HG02870 (cell line): ENCODE measurements at regions not wholly inside any gene's neighbourhood (a gene's known extent, or its start where the extent isn't known, plus 50 kb on each side); places are given as distances from the start of the nearest gene placed in this dataset.

ENCODE experiments used
- ATAC-seq: cut with Tn5 transposase; IDR thresholded peaks from one replicate; pipeline ENCODE4 v1.9.1; 2021; ENCODE audit warnings: mild to moderate bottlenecking, moderate library complexity; ENCODE audit not compliant: unreplicated experiment

GRCh38 chr4:42328978-42329377, 68.3 kb upstream of the SHISA3 start:
- ATAC-seq: no peak

DNA sequence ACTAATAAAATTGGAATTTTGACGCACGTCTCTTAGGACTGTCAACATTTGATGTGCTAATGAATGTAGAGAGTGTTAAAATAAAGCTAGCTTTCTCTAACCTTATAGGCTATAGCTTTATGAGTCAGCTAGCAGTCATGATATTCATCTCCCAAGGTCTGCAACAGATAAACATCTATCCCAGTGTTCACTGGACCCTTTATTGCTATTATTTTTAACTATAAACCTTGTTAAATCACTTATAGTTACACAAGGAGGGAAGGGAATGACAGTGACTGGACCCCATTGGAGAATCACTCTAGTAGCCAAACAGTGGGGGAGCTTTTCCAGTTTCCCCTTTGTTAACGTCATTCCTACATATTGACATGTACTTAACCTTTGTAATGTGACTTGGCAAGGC, 67.9 kb upstream of the SHISA3 start:
- no peak for ATAC-seq

- ATAC-seq: no peak
Measured at GRCh38 chr4:42330002-42330592, 67.2 kb upstream of the SHISA3 start.

- no peak for ATAC-seq
Measured at GRCh38 chr4:42331040-42331439, 66.2 kb upstream of the SHISA3 start.

- peak; percentile 53 for ATAC-seq
Measured at GRCh38 chr4:42331914-42332368, 65.3 kb upstream of the SHISA3 start.

DNA sequence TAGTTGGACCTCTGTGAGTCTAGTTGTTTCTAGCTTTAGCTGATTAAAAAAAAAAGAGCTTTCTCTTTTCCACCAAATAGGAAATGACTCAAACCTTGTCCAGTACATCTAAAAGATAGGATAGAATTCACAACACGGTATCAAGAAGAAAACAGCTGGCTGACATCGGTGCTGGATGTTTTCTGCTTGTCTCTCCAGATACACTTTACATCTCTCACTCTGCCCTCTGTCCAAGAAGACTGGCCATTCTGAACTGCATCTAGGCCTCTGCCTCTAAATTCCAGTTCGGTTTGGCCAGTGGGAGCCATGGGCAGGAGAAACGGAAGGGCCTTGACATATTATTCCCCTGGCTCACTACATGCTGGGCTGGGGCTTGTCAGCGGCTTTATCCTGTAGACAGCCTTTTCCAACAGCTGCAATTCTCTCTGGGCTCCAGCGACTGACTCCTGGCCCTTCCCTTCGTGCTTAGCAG, 57.3 kb upstream of the SHISA3 start:
- no peak for ATAC-seq

- no peak for ATAC-seq
Measured at GRCh38 chr4:42341518-42342026, 55.7 kb upstream of the SHISA3 start.

- ATAC-seq: no peak
Measured at GRCh38 chr4:42342459-42342858, 54.8 kb upstream of the SHISA3 start.

GRCh38 chr4:42344309-42344708, 53.0 kb upstream of the SHISA3 start:
- peak; percentile 70 for ATAC-seq

- no peak for ATAC-seq
Measured at GRCh38 chr4:42344749-42345148, 52.5 kb upstream of the SHISA3 start.

DNA sequence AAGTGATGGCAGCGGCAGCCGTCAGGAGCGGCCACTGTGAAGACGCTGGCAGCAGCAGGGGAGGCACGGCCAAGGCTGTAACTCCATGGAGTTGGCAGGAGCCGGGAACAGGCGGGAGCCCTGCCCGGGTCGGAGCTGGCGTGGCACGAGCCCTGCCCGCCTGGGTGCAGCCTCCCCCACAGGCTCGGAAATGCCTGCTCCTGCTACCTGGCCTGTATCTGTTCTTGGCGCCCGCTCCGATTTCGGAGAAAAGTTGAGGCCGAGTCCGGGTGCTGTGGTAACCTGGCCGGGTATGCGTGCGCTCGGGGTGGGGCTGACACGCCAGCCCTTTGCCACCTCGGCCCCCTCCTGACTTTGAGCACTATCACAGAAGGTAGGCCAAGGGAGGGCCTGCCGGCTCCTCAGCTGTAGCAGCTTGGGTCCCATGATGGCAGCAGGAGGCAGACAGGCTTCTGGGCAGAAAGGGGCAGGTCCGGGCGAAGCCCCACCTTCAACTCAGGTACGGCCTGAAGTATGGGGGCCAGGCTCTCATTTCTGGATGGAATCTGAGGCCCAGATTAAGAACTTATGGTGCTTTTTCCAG, 51.2 kb upstream of the SHISA3 start:
- no peak for ATAC-seq

- ATAC-seq: no peak
Measured at GRCh38 chr4:42347076-42347475, 50.2 kb upstream of the SHISA3 start.
